Psoas muscle (tissue), 7 donors: ENCODE measurements at regions not wholly inside any gene's neighbourhood (a gene's known extent, or its start where the extent isn't known, plus 50 kb on each side); places are given as distances from the start of the nearest gene placed in this dataset.

Experiments
- ATAC-seq, 4 donors: fragments of 200-7000 bp; cut with Tn5 transposase; one replicate each; pipeline ENCODE4 v1.9.1; 2020; ENCODE audit warnings: moderate library complexity in 3 of 4, mild to moderate bottlenecking in 2 of 4
- DNase-seq, 2 donors: peaks; one replicate each; pipeline ENCODE4 v3.0.0-alpha.2; 2020
- H3K27ac ChIP-seq: fragments of 200-600 bp; one replicate; pipeline ENCODE4 v1.8.0; 2022
- H3K27me3 ChIP-seq, 3 donors: fragments of 200-600 bp in 1 of 3; one replicate each; pipeline versions ENCODE4 v1.6.1 to v1.8.0; 2013 to 2022; ENCODE audit warnings: low read length in 2 of 3, mild to moderate bottlenecking in 2 of 3, moderate library complexity in 1 of 3; ENCODE audit not compliant: insufficient read depth in 3 of 3
- H3K36me3 ChIP-seq, 2 donors: fragments of 200-600 bp in 1 of 2; one replicate each; pipeline versions ENCODE4 v1.6.1 to v1.8.0; 2013 to 2022; ENCODE audit warnings: low read depth in 1 of 2, mild to moderate bottlenecking in 1 of 2, moderate library complexity in 1 of 2; ENCODE audit not compliant: insufficient read depth in 1 of 2
- H3K4me1 ChIP-seq: fragments of 200-600 bp; one replicate; pipeline ENCODE4 v1.8.0; 2022
- H3K4me3 ChIP-seq: fragments of 200-600 bp; one replicate; pipeline ENCODE4 v1.8.0; 2022; ENCODE audit warnings: mild to moderate bottlenecking
- H3K9me3 ChIP-seq: fragments of 200-600 bp; one replicate; pipeline ENCODE4 v1.8.0; 2022
- CTCF ChIP-seq: fragments of 200-600 bp; IDR thresholded peaks from one replicate; pipeline ENCODE4 v1.8.0; 2022; ENCODE audit warnings: antibody characterized with exemption
- WGBS, 3 donors: extraction: QIAGEN DNeasy Blood & Tissue Kit; methylation state at CpG; one replicate each; pipeline versions ENCODE4 v1.1.6 to v1.1.7; 2013; 5-methylcytosine and 5-hydroxymethylcytosine counted together
- intact Hi-C, 2 donors: fragments of 100-400 bp; cut with DNase I; formaldehyde crosslinking; loops; one replicate each; pipeline versions ENCODE4 v1.11.0 to v1.14.2; 2022
- donor health status: healthy with polysubstance abuse.
- donor health status: DM: no; HTN: no; CAD: no; lungs with moderate emphysema.
- donor health status: Bipolar disorder and iron deficiency.
- donor health status: healthy.
- donor health status: DM: yes; HTN: yes; CAD: no.
- donor health status: DM: no; HTN: no; CAD: no.
- donor health status: DM: yes; HTN: yes; CAD: no.

DNA sequence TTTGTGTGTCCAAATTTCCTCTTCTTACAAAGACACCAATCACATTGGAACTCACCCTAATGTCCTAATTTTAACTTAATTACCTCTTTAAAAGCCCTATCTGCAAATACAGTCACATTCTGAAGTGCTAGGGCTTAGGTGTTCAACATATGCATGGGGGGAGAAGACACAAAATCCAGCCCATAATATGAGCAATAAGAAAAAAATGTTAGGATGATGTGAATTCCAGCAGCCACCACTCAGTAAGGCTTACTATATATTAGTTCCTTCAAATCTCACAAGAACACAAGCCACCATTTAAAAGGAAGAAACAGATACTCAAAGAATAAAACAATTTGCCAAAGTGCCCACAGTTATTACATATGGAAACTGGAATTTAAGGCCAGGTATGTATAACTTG, 285.7 kb downstream of the EPHA4 start:
- DNase-seq = no peak
- no peak overlapping the region for H3K27ac ChIP-seq
- TF ChIP-seq CTCF = no peak
- no peak for ATAC-seq
- no peaks in the 10 kb centered on the region for H3K9me3 ChIP-seq
- no peak overlapping the region for H3K4me3 ChIP-seq
- no peaks in the 10 kb centered on the region for H3K27me3 ChIP-seq
- H3K36me3 ChIP-seq = no peaks in the 10 kb centered on the region
- H3K4me1 ChIP-seq = no peaks in the 10 kb centered on the region
- intact Hi-C loops = no loop called here

- ATAC-seq (no peak), DNase-seq (no peak)
- 54 to 79% (median 57%) methylated on average over 3 of the region's 3 CpGs for WGBS, 3 donors
- no peaks in the 10 kb centered on the region for H3K4me1 ChIP-seq
- intact Hi-C loops = no loop called here
- H3K4me3 ChIP-seq = no peak overlapping the region
- no peaks in the 10 kb centered on the region for H3K36me3 ChIP-seq
- no peak for TF ChIP-seq CTCF
- no peaks in the 10 kb centered on the region for H3K27me3 ChIP-seq
- H3K9me3 ChIP-seq = no peaks in the 10 kb centered on the region
- no peak overlapping the region for H3K27ac ChIP-seq
Measured at GRCh38 chr2:221289389-221289788, 282.7 kb downstream of the EPHA4 start.

DNA sequence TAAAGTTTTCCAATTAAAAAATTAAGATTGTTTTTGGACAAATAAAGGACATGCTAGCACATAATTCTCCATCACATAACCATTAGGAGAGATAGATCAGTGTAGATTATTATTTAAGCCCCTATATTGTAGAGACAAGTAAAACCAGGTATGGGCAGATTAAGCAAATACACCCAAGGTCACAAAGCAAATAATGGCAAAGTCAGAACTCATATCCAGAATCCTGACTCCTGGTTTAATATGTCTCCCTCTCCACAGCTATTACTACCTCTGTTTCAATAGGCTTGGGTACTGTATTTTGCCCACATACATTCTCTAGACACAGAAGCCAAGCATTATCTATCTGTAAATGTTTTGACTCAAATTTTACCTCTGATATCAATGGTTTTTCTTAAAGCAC, 282.3 kb downstream of the EPHA4 start:
- intact Hi-C loops = no loop called here
- ATAC-seq = no peak
- Histone ChIP-seq H3K27me3 (no peaks in the 10 kb centered on the region), H3K4me1 (no peaks in the 10 kb centered on the region), H3K9me3 (no peaks in the 10 kb centered on the region), H3K36me3 (no peaks in the 10 kb centered on the region), H3K27ac (no peak overlapping the region), H3K4me3 (no peak overlapping the region)
- DNase-seq = no peak
- TF ChIP-seq CTCF = no peak

GRCh38 chr2:221293949-221294742, 278.0 kb downstream of the EPHA4 start:
- 86 to 95% (median 86%) methylated on average over 6 of the region's 6 CpGs for WGBS, 3 donors
- DNase-seq (no peak), ATAC-seq (no peak)
- Histone ChIP-seq H3K36me3 (no peaks in the 10 kb centered on the region), H3K27me3 (no peaks in the 10 kb centered on the region), H3K27ac (no peak overlapping the region), H3K4me3 (no peak overlapping the region), H3K4me1 (no peaks in the 10 kb centered on the region), H3K9me3 (no peaks in the 10 kb centered on the region)
- no peak for TF ChIP-seq CTCF
- intact Hi-C loops = no loop called here

GRCh38 chr2:221304916-221305315, 267.2 kb downstream of the EPHA4 start:
- ATAC-seq = no peak
- H3K9me3 ChIP-seq = no peaks in the 10 kb centered on the region

More at GRCh38 chr2:221304916-221305315, 267.2 kb downstream of the EPHA4 start:
- Histone ChIP-seq H3K4me1 (no peaks in the 10 kb centered on the region), H3K27me3 (no peaks in the 10 kb centered on the region), H3K4me3 (no peak overlapping the region), H3K27ac (no peak overlapping the region), H3K36me3 (no peaks in the 10 kb centered on the region)
- intact Hi-C loops = no loop called here
- 55 to 73% (median 64%) methylated on average over 2 of the region's 2 CpGs for WGBS, 3 donors
- TF ChIP-seq CTCF = no peak
- no peak for DNase-seq
